ENCODE measurements at regions not wholly inside any gene's neighbourhood (a gene's known extent, or its start where the extent isn't known, plus 50 kb on each side); places are given as distances from the start of the nearest gene placed in this dataset.

- DNase-seq (ENCODE audit: low spot score), result no peak
- TF ChIP-seq CTCF (IDR thresholded peaks at IDR 0.05), result no peak
- no peaks in the 10 kb centered on the region for H3K27me3 ChIP-seq (replicated peaks; ENCODE audit: insufficient read depth)
- no peaks in the 10 kb centered on the region for H3K36me3 ChIP-seq
- H3K4me1 ChIP-seq (ENCODE audit: control insufficient read depth in 1 of 2, low read depth in 2 of 2), result peaks cover 0 to 12% of the 10 kb centered on the region in 2 donors
- no peak for ATAC-seq (ENCODE audit: insufficient number of reproducible peaks, low FRiP score, low read depth)
- H3K4me3 ChIP-seq, result no peak overlapping the region
- H3K27ac ChIP-seq, result no peak overlapping the region
- H3K9me3 ChIP-seq, result peaks cover 7% of the 10 kb centered on the region
These were observed 266.3 kb upstream of the NOCT start for GRCh38 chr4:138749303-138749702.

- H3K4me3 ChIP-seq, result no peak overlapping the region
- no peaks in the 10 kb centered on the region for H3K36me3 ChIP-seq
- peaks cover 0 to 3% of the 10 kb centered on the region in 2 donors for H3K4me1 ChIP-seq (ENCODE audit: control insufficient read depth in 1 of 2, low read depth in 2 of 2)
- no peak for TF ChIP-seq CTCF (IDR thresholded peaks at IDR 0.05)
- H3K27me3 ChIP-seq (replicated peaks; ENCODE audit: insufficient read depth), result no peaks in the 10 kb centered on the region
- DNase-seq (ENCODE audit: low spot score), result no peak
- no peak overlapping the region for H3K27ac ChIP-seq
- no peak for ATAC-seq (ENCODE audit: insufficient number of reproducible peaks, low FRiP score, low read depth)
- no peaks in the 10 kb centered on the region for H3K9me3 ChIP-seq
These were observed 273.7 kb upstream of the NOCT start for GRCh38 chr4:138741766-138742377.

GRCh38 chr4:138740816-138741745 is 274.5 kb upstream of the NOCT start:
- peaks cover 4 to 6% of the 10 kb centered on the region in 2 donors for H3K4me1 ChIP-seq (ENCODE audit: control insufficient read depth in 1 of 2, low read depth in 2 of 2)
- no peaks in the 10 kb centered on the region for H3K36me3 ChIP-seq
- ATAC-seq (ENCODE audit: insufficient number of reproducible peaks, low FRiP score, low read depth) (no peak), DNase-seq (ENCODE audit: low spot score) (no peak)
- no peaks in the 10 kb centered on the region for H3K9me3 ChIP-seq
- H3K27me3 ChIP-seq (replicated peaks; ENCODE audit: insufficient read depth), result no peaks in the 10 kb centered on the region
- H3K27ac ChIP-seq, result no peak overlapping the region
- TF ChIP-seq CTCF (IDR thresholded peaks at IDR 0.05), result no peak
- no peak overlapping the region for H3K4me3 ChIP-seq

- H3K27me3 ChIP-seq (replicated peaks; ENCODE audit: insufficient read depth), result no peaks in the 10 kb centered on the region
- H3K4me3 ChIP-seq, result no peak overlapping the region
- H3K9me3 ChIP-seq, result no peaks in the 10 kb centered on the region
- H3K27ac ChIP-seq, result no peak overlapping the region
- no peak for TF ChIP-seq CTCF (IDR thresholded peaks at IDR 0.05)
- ATAC-seq (ENCODE audit: insufficient number of reproducible peaks, low FRiP score, low read depth) (no peak), DNase-seq (ENCODE audit: low spot score) (no peak)
- peaks cover 5 to 13% of the 10 kb centered on the region in 2 donors for H3K4me1 ChIP-seq (ENCODE audit: control insufficient read depth in 1 of 2, low read depth in 2 of 2)
- no peaks in the 10 kb centered on the region for H3K36me3 ChIP-seq
These were observed 279.2 kb upstream of the NOCT start for GRCh38 chr4:138736362-138736761.

- H3K4me1 ChIP-seq (ENCODE audit: control insufficient read depth in 1 of 2, low read depth in 2 of 2), result peaks cover 5 to 13% of the 10 kb centered on the region in 2 donors
- H3K4me3 ChIP-seq, result no peak overlapping the region
- DNase-seq (ENCODE audit: low spot score) (no peak), ATAC-seq (ENCODE audit: insufficient number of reproducible peaks, low FRiP score, low read depth) (no peak)
- no peaks in the 10 kb centered on the region for H3K36me3 ChIP-seq
- TF ChIP-seq CTCF (IDR thresholded peaks at IDR 0.05), result no peak
- no peaks in the 10 kb centered on the region for H3K9me3 ChIP-seq
- H3K27ac ChIP-seq, result no peak overlapping the region
- H3K27me3 ChIP-seq (replicated peaks; ENCODE audit: insufficient read depth), result no peaks in the 10 kb centered on the region
These were observed 280.8 kb upstream of the NOCT start for GRCh38 chr4:138734746-138735145.
